Fibroblast of lung (primary cell): ENCODE measurements at regions not wholly inside any gene's neighbourhood (a gene's known extent, or its start where the extent isn't known, plus 50 kb on each side); places are given as distances from the start of the nearest gene placed in this dataset.

ENCODE experiments used
- DNase-seq, 2 donors: peaks; one replicate each; pipeline versions ENCODE4 v3.0.0 to v3.0.0-alpha.2; 2010; ENCODE audit warnings: low read depth in 2 of 2
- H2AFZ ChIP-seq: 2 replicates; pipeline ENCODE4 v1.5.1; 2012; ENCODE audit warnings: low read length, control low read depth, inconsistent platforms
- H3K27ac ChIP-seq: 2 replicates; pipeline ENCODE4 v1.5.1; 2011; ENCODE audit warnings: low read length, control low read depth; ENCODE audit not compliant: insufficient read depth
- H3K27me3 ChIP-seq: 2 replicates; pipeline ENCODE4 v1.5.1; 2011; ENCODE audit warnings: mild to moderate bottlenecking, low read length; ENCODE audit not compliant: control insufficient read depth, insufficient read depth
- H3K36me3 ChIP-seq: 2 replicates; pipeline ENCODE4 v1.5.1; 2011; ENCODE audit warnings: low read length; ENCODE audit not compliant: control insufficient read depth, insufficient read depth
- H3K4me1 ChIP-seq: 2 replicates; pipeline ENCODE4 v1.5.1; 2011; ENCODE audit warnings: low read length; ENCODE audit not compliant: control insufficient read depth, insufficient read depth; ENCODE audit errors: extremely low read depth
- H3K4me2 ChIP-seq: 2 replicates; pipeline ENCODE4 v1.5.1; 2011; ENCODE audit warnings: low read length, control low read depth; ENCODE audit not compliant: insufficient read depth; ENCODE audit errors: extremely low read depth
- H3K4me3 ChIP-seq, 4 experiments: fragments of 200-600 bp in 1 of 4; sonication (generic) in 1 of 4; replicated peaks in 1 of 4; 2 replicates each; pipeline ENCODE4 v1.5.1; 2011 to 2016; ENCODE audit warnings: low read length in 4 of 4, low read depth in 3 of 4, mild to moderate bottlenecking in 3 of 4, control low read depth in 2 of 4, inconsistent platforms in 1 of 4, mixed read lengths in 1 of 4; ENCODE audit not compliant: insufficient read depth in 1 of 4; ENCODE audit errors: control extremely low read depth in 1 of 4
- H3K79me2 ChIP-seq: 2 replicates; pipeline ENCODE4 v1.5.1; 2012; ENCODE audit warnings: mild to moderate bottlenecking, low read length, inconsistent platforms; ENCODE audit not compliant: control insufficient read depth, insufficient read depth
- H3K9ac ChIP-seq: 2 replicates; pipeline ENCODE4 v1.5.1; 2011; ENCODE audit warnings: mild to moderate bottlenecking, low read length, control low read depth; ENCODE audit not compliant: insufficient read depth
- H3K9me3 ChIP-seq: 2 replicates; pipeline ENCODE4 v1.5.1; 2012; ENCODE audit warnings: low read depth, low read length; ENCODE audit not compliant: control insufficient read depth, insufficient read depth
- H4K20me1 ChIP-seq: 2 replicates; pipeline ENCODE4 v1.5.1; 2011; ENCODE audit warnings: low read length; ENCODE audit not compliant: control insufficient read depth, insufficient read depth; ENCODE audit errors: extremely low read depth
- CTCF ChIP-seq, 2 donors: IDR thresholded peaks in 1 of 2; conservative IDR thresholded peaks in 1 of 2; 1 replicate in 1 of 2; 2 replicates in 1 of 2; pipeline ENCODE4 v1.5.1; 2011 to 2012; ENCODE audit warnings: low read length in 2 of 2, control low read depth in 1 of 2, inconsistent platforms in 1 of 2, low read depth in 1 of 2, mild to moderate bottlenecking in 1 of 2
- EZH2 ChIP-seq: IDR thresholded peaks from 2 replicates; pipeline ENCODE4 v1.5.1; 2012; ENCODE audit warnings: low read length, control low read depth, mild to moderate bottlenecking; ENCODE audit errors: missing control alignments

GRCh38 chr4:19547463-19547862, 704.2 kb upstream of the SLIT2 start:
- Histone ChIP-seq H3K9me3 (no peaks in the 10 kb centered on the region), H3K79me2 (no peaks in the 10 kb centered on the region), H3K4me2 (no peak overlapping the region), H3K4me1 (no peaks in the 10 kb centered on the region), H3K27me3 (no peaks in the 10 kb centered on the region), H4K20me1 (no peaks in the 10 kb centered on the region), H3K27ac (no peak overlapping the region), H3K36me3 (no peaks in the 10 kb centered on the region), H2AFZ (no peak overlapping the region), H3K4me3 (no peak overlapping the region), H3K9ac (no peak overlapping the region)
- no peak for TF ChIP-seq CTCF (conservative IDR thresholded peaks at IDR 0.05 in 1 of 2, IDR thresholded peaks at IDR 0.05 in 1 of 2; ENCODE audit: low read depth in 1 of 2, low read length in 2 of 2)
- DNase-seq = no peak

- Histone ChIP-seq H4K20me1 (no peaks in the 10 kb centered on the region), H3K27me3 (no peaks in the 10 kb centered on the region), H3K9me3 (no peaks in the 10 kb centered on the region), H3K4me3 (no peak overlapping the region), H2AFZ (no peak overlapping the region), H3K36me3 (no peaks in the 10 kb centered on the region), H3K27ac (no peak overlapping the region), H3K9ac (no peak overlapping the region), H3K79me2 (no peaks in the 10 kb centered on the region), H3K4me2 (no peak overlapping the region), H3K4me1 (no peaks in the 10 kb centered on the region)
- no peak for DNase-seq
- no peak for TF ChIP-seq CTCF (conservative IDR thresholded peaks at IDR 0.05 in 1 of 2, IDR thresholded peaks at IDR 0.05 in 1 of 2; ENCODE audit: low read depth in 1 of 2, low read length in 2 of 2)
- TF ChIP-seq EZH2 = no peak
These were observed 707.1 kb upstream of the SLIT2 start for GRCh38 chr4:19544446-19545125.

GRCh38 chr4:19540859-19541540, 710.7 kb upstream of the SLIT2 start:
- Histone ChIP-seq H3K79me2 (no peaks in the 10 kb centered on the region), H3K27me3 (no peaks in the 10 kb centered on the region), H3K4me3 (no peak overlapping the region), H3K9me3 (no peaks in the 10 kb centered on the region), H3K9ac (no peak overlapping the region), H3K4me2 (no peak overlapping the region), H4K20me1 (no peaks in the 10 kb centered on the region), H3K36me3 (no peaks in the 10 kb centered on the region), H3K4me1 (no peaks in the 10 kb centered on the region), H3K27ac (no peak overlapping the region), H2AFZ (no peak overlapping the region)
- TF ChIP-seq CTCF (conservative IDR thresholded peaks at IDR 0.05 in 1 of 2, IDR thresholded peaks at IDR 0.05 in 1 of 2; ENCODE audit: low read depth in 1 of 2, low read length in 2 of 2) = no peak
- no peak for DNase-seq
